Vagina (tissue), 2 donors: ENCODE measurements at regions not wholly inside any gene's neighbourhood (a gene's known extent, or its start where the extent isn't known, plus 50 kb on each side); places are given as distances from the start of the nearest gene placed in this dataset.

Source experiments
- POLR2A ChIP-seq, 2 donors: fragments of 450-650 bp; IDR thresholded peaks; one replicate each; pipeline ENCODE4 v1.6.1; 2017; ENCODE audit warnings: antibody characterized with exemption in 2 of 2, mild to moderate bottlenecking in 2 of 2, moderate library complexity in 2 of 2
- POLR2AphosphoS5 ChIP-seq, 2 donors: sonication (generic); formaldehyde crosslinking; IDR thresholded peaks; one replicate each; pipeline ENCODE4 v1.9.0; 2017; ENCODE audit warnings: antibody characterized with exemption in 2 of 2, mild to moderate bottlenecking in 2 of 2, low read depth in 1 of 2; ENCODE audit not compliant: insufficient read depth in 1 of 2
- TF ChIP-seq, protein P1 (sequence below), 3 experiments: fragments of 450-650 bp in 2 of 3; fragments of 200-600 bp in 1 of 3; sonication (generic) in 1 of 3; IDR thresholded peaks; one replicate each; pipeline ENCODE4 v1.5.1; 2017 to 2019; ENCODE audit warnings: antibody characterized with exemption in 3 of 3, mild to moderate bottlenecking in 2 of 3, moderate library complexity in 2 of 3

DNA sequence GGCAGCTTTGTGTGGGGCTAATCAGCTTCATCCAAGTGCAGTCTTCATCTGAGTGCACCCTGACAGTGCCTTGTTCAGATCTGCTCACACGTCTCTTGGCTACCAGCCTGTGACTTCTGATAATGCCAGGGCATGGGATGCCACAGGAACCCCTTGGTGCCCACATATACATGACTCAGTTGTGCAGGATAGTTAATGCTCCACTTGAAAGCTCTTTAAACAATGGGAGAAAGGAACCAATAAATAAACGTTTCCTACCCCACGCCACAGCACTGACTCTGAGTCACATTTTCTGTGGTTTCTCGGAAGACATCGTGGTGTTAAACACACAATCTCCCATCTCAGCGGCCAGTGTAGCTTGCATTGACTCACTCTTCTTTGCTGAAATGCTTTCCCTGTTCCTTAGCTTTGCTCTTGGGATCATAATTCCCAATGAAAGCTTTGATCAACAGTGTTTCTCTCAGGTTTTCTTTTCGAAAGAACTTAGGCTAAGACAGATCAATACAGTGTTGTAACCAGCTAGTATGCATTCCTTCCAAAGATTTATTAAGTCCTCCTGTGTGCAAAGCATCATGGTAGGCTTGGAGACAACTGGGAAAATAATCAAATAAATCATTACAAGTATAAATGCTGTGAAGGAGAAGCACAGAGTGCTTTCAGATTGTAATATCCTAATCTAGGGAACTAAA lies 142.0 kb downstream of the COPS8 start:
- TF ChIP-seq, protein P1, sequence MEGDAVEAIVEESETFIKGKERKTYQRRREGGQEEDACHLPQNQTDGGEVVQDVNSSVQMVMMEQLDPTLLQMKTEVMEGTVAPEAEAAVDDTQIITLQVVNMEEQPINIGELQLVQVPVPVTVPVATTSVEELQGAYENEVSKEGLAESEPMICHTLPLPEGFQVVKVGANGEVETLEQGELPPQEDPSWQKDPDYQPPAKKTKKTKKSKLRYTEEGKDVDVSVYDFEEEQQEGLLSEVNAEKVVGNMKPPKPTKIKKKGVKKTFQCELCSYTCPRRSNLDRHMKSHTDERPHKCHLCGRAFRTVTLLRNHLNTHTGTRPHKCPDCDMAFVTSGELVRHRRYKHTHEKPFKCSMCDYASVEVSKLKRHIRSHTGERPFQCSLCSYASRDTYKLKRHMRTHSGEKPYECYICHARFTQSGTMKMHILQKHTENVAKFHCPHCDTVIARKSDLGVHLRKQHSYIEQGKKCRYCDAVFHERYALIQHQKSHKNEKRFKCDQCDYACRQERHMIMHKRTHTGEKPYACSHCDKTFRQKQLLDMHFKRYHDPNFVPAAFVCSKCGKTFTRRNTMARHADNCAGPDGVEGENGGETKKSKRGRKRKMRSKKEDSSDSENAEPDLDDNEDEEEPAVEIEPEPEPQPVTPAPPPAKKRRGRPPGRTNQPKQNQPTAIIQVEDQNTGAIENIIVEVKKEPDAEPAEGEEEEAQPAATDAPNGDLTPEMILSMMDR (IDR thresholded peaks at IDR 0.05) = no peak
- TF ChIP-seq POLR2AphosphoS5 (IDR thresholded peaks at IDR 0.05; ENCODE audit: insufficient read depth in 1 of 2, low read depth in 1 of 2) = no peak
- TF ChIP-seq POLR2A (IDR thresholded peaks at IDR 0.05) = no peak
